Activated B cell treated with CpG ODN at 0.5 μM for 24 hours (primary cell): ENCODE measurements at regions not wholly inside any gene's neighbourhood (a gene's known extent, or its start where the extent isn't known, plus 50 kb on each side); places are given as distances from the start of the nearest gene placed in this dataset.

Source experiments
- ATAC-seq: fragments of 200-7000 bp; cut with Tn5 transposase; one replicate; pipeline ENCODE4 v1.10.0; 2021; ENCODE audit warnings: low read depth, mild to moderate bottlenecking, moderate library complexity
- CTCF ChIA-PET: fragments of 350-600 bp; sonication (Branson Sonifier 250); formaldehyde crosslinking; loops from one replicate; lab custom pipeline; 2021; ENCODE audit warnings: antibody characterized with exemption; lab: Charles Lee
- POLR2A ChIA-PET: fragments of 350-600 bp; sonication (Branson Sonifier 250); formaldehyde crosslinking; loops from one replicate; lab custom pipeline; 2021; ENCODE audit warnings: antibody characterized with exemption; lab: Charles Lee
- DNase-seq: peaks from one replicate; pipeline ENCODE4 v3.0.0; 2022
- H3K27ac Mint-ChIP-seq: one replicate; pipeline ENCODE4 v1.8.0; 2020; ENCODE audit warnings: mixed read lengths
- H3K27me3 Mint-ChIP-seq: one replicate; pipeline ENCODE4 v1.8.0; 2021; ENCODE audit warnings: mixed read lengths
- H3K36me3 Mint-ChIP-seq: one replicate; pipeline ENCODE4 v1.8.0; 2021; ENCODE audit warnings: low read depth, mixed read lengths
- H3K4me1 Mint-ChIP-seq: one replicate; pipeline ENCODE4 v1.8.0; 2021; ENCODE audit warnings: mixed read lengths
- H3K4me3 Mint-ChIP-seq: one replicate; pipeline ENCODE4 v1.8.0; 2020; ENCODE audit warnings: mild to moderate bottlenecking, mixed read lengths
- H3K9me3 Mint-ChIP-seq: one replicate; pipeline ENCODE4 v1.8.0; 2020; ENCODE audit warnings: mixed read lengths
- CTCF ChIP-seq: fragments of 200-600 bp; IDR thresholded peaks from one replicate; pipeline ENCODE4 v1.8.0; 2022; ENCODE audit warnings: antibody characterized with exemption, mild to moderate bottlenecking
- intact Hi-C: fragments of 100-400 bp; cut with micrococcal nuclease; formaldehyde crosslinking; loops from one replicate; pipeline ENCODE4 v1.15.1; 2024

GRCh38 chr4:56169061-56169460 lies 218.2 kb downstream of the AASDH start:
- CTCF ChIA-PET = no interaction called here

GRCh38 chr4:56164907-56165306 lies 216.2 kb downstream of the CEP135 start:
- Mint-ChIP-seq H3K4me1 (no peaks in the 10 kb centered on the region), H3K4me3 (no peak overlapping the region), H3K9me3 (peaks cover 11% of the 10 kb centered on the region), H3K36me3 (no peaks in the 10 kb centered on the region), H3K27ac (no peak overlapping the region), H3K27me3 (no peaks in the 10 kb centered on the region)
- intact Hi-C loops = no loop called here
- ATAC-seq = no peak
- CTCF ChIA-PET = no interaction called here
- POLR2A ChIA-PET = no interaction called here
- no peak for TF ChIP-seq CTCF
- DNase-seq = no peak

More at GRCh38 chr4:56169061-56169460, 218.2 kb downstream of the AASDH start:
- POLR2A ChIA-PET = no interaction called here
- ATAC-seq = no peak
- no peak for DNase-seq
- no peak for TF ChIP-seq CTCF
- Mint-ChIP-seq H3K27me3 (no peaks in the 10 kb centered on the region), H3K36me3 (no peaks in the 10 kb centered on the region), H3K9me3 (peaks cover 11% of the 10 kb centered on the region), H3K4me3 (no peak overlapping the region), H3K4me1 (no peaks in the 10 kb centered on the region), H3K27ac (no peak overlapping the region)
- intact Hi-C loops = no loop called here

GRCh38 chr4:56160636-56161035 lies 211.9 kb downstream of the CEP135 start:
- CTCF ChIA-PET = no interaction called here
- H3K9me3 Mint-ChIP-seq = no peaks in the 10 kb centered on the region

GRCh38 chr4:56158483-56158882 lies 209.7 kb downstream of the CEP135 start:
- Mint-ChIP-seq H3K27ac (no peak overlapping the region), H3K36me3 (no peaks in the 10 kb centered on the region), H3K4me1 (no peaks in the 10 kb centered on the region), H3K9me3 (no peaks in the 10 kb centered on the region), H3K4me3 (no peak overlapping the region), H3K27me3 (no peaks in the 10 kb centered on the region)
- intact Hi-C loops = no loop called here
- TF ChIP-seq CTCF = no peak
- DNase-seq (no peak), ATAC-seq (no peak)
- POLR2A ChIA-PET = no interaction called here
- CTCF ChIA-PET = no interaction called here

More at GRCh38 chr4:56160636-56161035, 211.9 kb downstream of the CEP135 start:
- Mint-ChIP-seq H3K36me3 (no peaks in the 10 kb centered on the region), H3K27me3 (no peaks in the 10 kb centered on the region), H3K4me1 (no peaks in the 10 kb centered on the region), H3K27ac (no peak overlapping the region), H3K4me3 (no peak overlapping the region)
- no peak for ATAC-seq
- POLR2A ChIA-PET = no interaction called here
- intact Hi-C loops = no loop called here
- no peak for TF ChIP-seq CTCF
- no peak for DNase-seq

- POLR2A ChIA-PET = no interaction called here
- ATAC-seq = no peak
Measured at GRCh38 chr4:56156141-56156540, 207.4 kb downstream of the CEP135 start.

More at GRCh38 chr4:56156141-56156540, 207.4 kb downstream of the CEP135 start:
- Mint-ChIP-seq H3K4me1 (no peaks in the 10 kb centered on the region), H3K36me3 (no peaks in the 10 kb centered on the region), H3K4me3 (no peak overlapping the region), H3K27ac (no peak overlapping the region), H3K9me3 (no peaks in the 10 kb centered on the region), H3K27me3 (no peaks in the 10 kb centered on the region)
- CTCF ChIA-PET = no interaction called here
- DNase-seq = no peak
- TF ChIP-seq CTCF = no peak
- intact Hi-C loops = no loop called here
